GM23338 (cell line): ENCODE measurements at regions not wholly inside any gene's neighbourhood (a gene's known extent, or its start where the extent isn't known, plus 50 kb on each side); places are given as distances from the start of the nearest gene placed in this dataset.

Experiments used
- ATAC-seq: fragments of 200-7000 bp; cut with Tn5 transposase; 3 replicates; pipeline ENCODE4 v1.9.1; 2020
- DNase-seq: peaks from one replicate; pipeline ENCODE4 v3.0.0-alpha.2; 2015; ENCODE audit warnings: low spot score
- H2AFZ ChIP-seq: fragments of 200-600 bp; sonication (generic); 2 replicates; pipeline ENCODE4 v1.8.0; 2016; ENCODE audit warnings: antibody characterized with exemption, mild to moderate bottlenecking, moderate library complexity
- H3F3A ChIP-seq: fragments of 200-600 bp; sonication (generic); replicated peaks from 2 replicates; pipeline ENCODE4 v1.8.0; 2017; ENCODE audit warnings: antibody characterized with exemption, mixed run types, low read depth
- H3K27ac ChIP-seq: fragments of 200-600 bp; sonication (generic); 2 replicates; pipeline ENCODE4 v1.6.1; 2016; ENCODE audit warnings: low read depth
- H3K27me3 ChIP-seq: fragments of 200-600 bp; sonication (generic); 2 replicates; pipeline ENCODE4 v1.8.0; 2016; ENCODE audit warnings: mild to moderate bottlenecking, mixed run types, moderate library complexity; ENCODE audit not compliant: insufficient read depth
- H3K36me3 ChIP-seq: fragments of 200-600 bp; sonication (generic); 2 replicates; pipeline ENCODE4 v1.8.0; 2016; ENCODE audit warnings: mild to moderate bottlenecking; ENCODE audit not compliant: insufficient read depth
- H3K4me1 ChIP-seq: fragments of 200-600 bp; sonication (generic); 2 replicates; pipeline ENCODE4 v1.8.0; 2016; ENCODE audit warnings: mild to moderate bottlenecking, moderate library complexity; ENCODE audit not compliant: insufficient read depth
- H3K4me2 ChIP-seq: fragments of 200-600 bp; sonication (generic); 2 replicates; pipeline ENCODE4 v1.7.1; 2017; ENCODE audit warnings: mixed run types
- H3K4me3 ChIP-seq: fragments of 200-600 bp; sonication (generic); 2 replicates; pipeline ENCODE4 v1.6.1; 2016; ENCODE audit warnings: mixed run types
- H3K79me2 ChIP-seq: fragments of 200-600 bp; sonication (generic); replicated peaks from 2 replicates; pipeline ENCODE4 v1.8.0; 2017; ENCODE audit warnings: mild to moderate bottlenecking; ENCODE audit not compliant: insufficient read depth
- H3K9me2 ChIP-seq: fragments of 200-600 bp; sonication (generic); 2 replicates; pipeline ENCODE4 v1.8.0; 2017; ENCODE audit not compliant: insufficient read depth
- H4K20me1 ChIP-seq: fragments of 200-600 bp; sonication (generic); replicated peaks from 2 replicates; pipeline ENCODE4 v1.8.0; 2017; ENCODE audit warnings: mild to moderate bottlenecking; ENCODE audit not compliant: insufficient read depth
- H3K27ac Mint-ChIP-seq: 2 replicates; pipeline ENCODE4 v1.8.0; 2020; ENCODE audit warnings: inconsistent platforms, mild to moderate bottlenecking, moderate library complexity, mixed read lengths
- H3K27me3 Mint-ChIP-seq: 3 replicates; pipeline ENCODE4 v1.8.0; 2022; ENCODE audit warnings: low read depth, mild to moderate bottlenecking, moderate library complexity, mixed read lengths, inconsistent platforms; ENCODE audit not compliant: insufficient read depth, poor library complexity
- H3K36me3 Mint-ChIP-seq: 3 replicates; pipeline ENCODE4 v1.8.0; 2021; ENCODE audit warnings: low read depth, mild to moderate bottlenecking, inconsistent platforms, moderate library complexity, mixed read lengths
- H3K4me1 Mint-ChIP-seq: 3 replicates; pipeline ENCODE4 v1.8.0; 2020; ENCODE audit warnings: mild to moderate bottlenecking, inconsistent platforms, mixed read lengths
- H3K4me3 Mint-ChIP-seq: 3 replicates; pipeline ENCODE4 v1.8.0; 2021; ENCODE audit warnings: moderate library complexity, mild to moderate bottlenecking, inconsistent platforms, mixed read lengths
- H3K9me3 Mint-ChIP-seq: 3 replicates; pipeline ENCODE4 v1.8.0; 2020; ENCODE audit warnings: moderate library complexity, mild to moderate bottlenecking, inconsistent platforms, mixed read lengths
- CREB1 ChIP-seq: fragments of 250-450 bp; sonication (Bioruptor Pico); IDR thresholded peaks from 2 replicates; pipeline ENCODE4 v1.5.0; 2020; ENCODE audit warnings: low read depth, mild to moderate bottlenecking, moderate library complexity
- CTCF ChIP-seq, 2 experiments: fragments of 200-600 bp in 1 of 2; sonication (generic) in 1 of 2; conservative IDR thresholded peaks; 2 replicates each; pipeline versions ENCODE4 v1.5.1 to v1.6.1; 2016 to 2017; ENCODE audit warnings: antibody characterized with exemption in 2 of 2, low read depth in 2 of 2, mild to moderate bottlenecking in 2 of 2, moderate library complexity in 1 of 2
- ETS1 ChIP-seq: IDR thresholded peaks from 2 replicates; pipeline ENCODE4 v1.6.1; 2016; ENCODE audit warnings: antibody characterized with exemption
- EZH2 ChIP-seq: fragments of 200-600 bp; sonication (generic); IDR thresholded peaks from one replicate; pipeline ENCODE4 v1.8.0; 2017; ENCODE audit warnings: antibody characterized with exemption, mild to moderate bottlenecking, low read depth; ENCODE audit not compliant: unreplicated experiment
- JUNB ChIP-seq: IDR thresholded peaks from one replicate; pipeline ENCODE4 v1.6.1; 2016; ENCODE audit warnings: antibody characterized with exemption; ENCODE audit not compliant: unreplicated experiment
- NANOG ChIP-seq: IDR thresholded peaks from 2 replicates; pipeline ENCODE4 v1.6.1; 2016; ENCODE audit warnings: antibody characterized with exemption, borderline replicate concordance
- POLR2AphosphoS5 ChIP-seq: IDR thresholded peaks from 2 replicates; pipeline ENCODE4 v1.6.1; 2016; ENCODE audit warnings: antibody characterized with exemption, low read depth
- REST ChIP-seq: IDR thresholded peaks from one replicate; pipeline ENCODE4 v1.6.1; 2018; ENCODE audit warnings: antibody characterized with exemption; ENCODE audit not compliant: unreplicated experiment
- STAT1 ChIP-seq: IDR thresholded peaks from one replicate; pipeline ENCODE4 v1.6.1; 2016; ENCODE audit warnings: antibody characterized with exemption; ENCODE audit not compliant: unreplicated experiment
- ZNF114 ChIP-seq: fragments of 250-450 bp; sonication (Bioruptor Pico); IDR thresholded peaks from 2 replicates; pipeline ENCODE4 v1.5.0; 2020; ENCODE audit warnings: mild to moderate bottlenecking, moderate library complexity
- ZNF331 ChIP-seq: fragments of 250-450 bp; sonication (Bioruptor Pico); IDR thresholded peaks from 2 replicates; pipeline ENCODE4 v1.5.0; 2020; ENCODE audit warnings: low read depth, mild to moderate bottlenecking, moderate library complexity

GRCh38 chr1:56199956-56200355 is 379.4 kb downstream of the PLPP3 start:
- Histone ChIP-seq H3K4me2 (no peak overlapping the region), H3K27ac (no peak overlapping the region), H3K79me2 (no peaks in the 10 kb centered on the region), H4K20me1 (no peaks in the 10 kb centered on the region), H3K4me3 (no peak overlapping the region), H3K36me3 (no peaks in the 10 kb centered on the region), H3F3A (no peaks in the 10 kb centered on the region), H2AFZ (no peak overlapping the region), H3K4me1 (peaks cover 17% of the 10 kb centered on the region), H3K9me2 (peaks cover 17% of the 10 kb centered on the region), H3K27me3 (no peaks in the 10 kb centered on the region)
- ATAC-seq (no peak), DNase-seq (no peak)
- Mint-ChIP-seq H3K36me3 (no peaks in the 10 kb centered on the region), H3K9me3 (no peaks in the 10 kb centered on the region), H3K4me1 (peaks cover 17% of the 10 kb centered on the region), H3K27ac (no peak overlapping the region), H3K27me3 (no peaks in the 10 kb centered on the region), H3K4me3 (no peak overlapping the region)
- no peak for TF ChIP-seq ETS1
- no peak for TF ChIP-seq CREB1 (CRISPR knock-in tag)
- TF ChIP-seq REST: no peak
- TF ChIP-seq STAT1: no peak
- TF ChIP-seq ZNF331: no peak
- no peak for TF ChIP-seq EZH2
- TF ChIP-seq CTCF (conservative IDR thresholded peaks at IDR 0.05; ENCODE audit: low read depth in 2 of 2): no peak
- no peak for TF ChIP-seq NANOG
- no peak for TF ChIP-seq JUNB
- no peak for TF ChIP-seq ZNF114 (CRISPR knock-in tag)
- TF ChIP-seq POLR2AphosphoS5: no peak

- no peak for DNase-seq
- H3K27me3 Mint-ChIP-seq: no peaks in the 10 kb centered on the region
- TF ChIP-seq REST (no peak), CREB1 (CRISPR knock-in tag) (no peak), NANOG (no peak), POLR2AphosphoS5 (no peak), ETS1 (no peak), ZNF331 (no peak)
These were observed 380.3 kb downstream of the PLPP3 start for GRCh38 chr1:56199061-56199460.

More at GRCh38 chr1:56199061-56199460, 380.3 kb downstream of the PLPP3 start:
- no peaks in the 10 kb centered on the region for H3K36me3 Mint-ChIP-seq
- Histone ChIP-seq H4K20me1 (no peaks in the 10 kb centered on the region), H3K4me2 (no peak overlapping the region), H3K27me3 (no peaks in the 10 kb centered on the region), H3K79me2 (no peaks in the 10 kb centered on the region), H2AFZ (no peak overlapping the region), H3K27ac (no peak overlapping the region), H3F3A (no peaks in the 10 kb centered on the region), H3K4me3 (no peak overlapping the region), H3K4me1 (peaks cover 17% of the 10 kb centered on the region), H3K36me3 (no peaks in the 10 kb centered on the region), H3K9me2 (peaks cover 17% of the 10 kb centered on the region)
- H3K4me3 Mint-ChIP-seq: no peak overlapping the region
- no peak for ATAC-seq
- H3K4me1 Mint-ChIP-seq: peaks cover 17% of the 10 kb centered on the region
- H3K27ac Mint-ChIP-seq: no peak overlapping the region
- H3K9me3 Mint-ChIP-seq: no peaks in the 10 kb centered on the region
